SK-N-SH (cell line): ENCODE measurements at regions not wholly inside any gene's neighbourhood (a gene's known extent, or its start where the extent isn't known, plus 50 kb on each side); places are given as distances from the start of the nearest gene placed in this dataset.

Experiments
- CTCF ChIA-PET: fragments of 300-600, 350-600 bp; formaldehyde crosslinking; extraction: SDS; loops from one replicate; lab custom pipeline; 2021; lab: Yijun Ruan, JAX
- POLR2A ChIA-PET: fragments of 350-600 bp; sonication (Branson Sonifier 250); formaldehyde crosslinking; extraction: SDS; loops from one replicate; lab custom pipeline; 2020; ENCODE audit warnings: antibody characterized with exemption, inconsistent platforms; lab: Yijun Ruan, JAX
- DNase-seq: peaks from one replicate; pipeline ENCODE4 v3.0.0; 2012
- H2AFZ ChIP-seq: fragments of 200-600 bp; sonication (generic); 2 replicates; pipeline ENCODE4 v1.8.1; 2016; ENCODE audit warnings: antibody characterized with exemption, mild to moderate bottlenecking, low read depth
- H3F3A ChIP-seq: fragments of 200-600 bp; sonication (generic); replicated peaks from 2 replicates; pipeline ENCODE3; 2016; ENCODE audit warnings: antibody characterized with exemption, mild to moderate bottlenecking; ENCODE audit not compliant: insufficient read depth
- H3K27ac ChIP-seq, 2 experiments: fragments of 200-500 bp in 1 of 2; fragments of 200-600 bp in 1 of 2; sonication (Bioruptor generic) in 1 of 2; sonication (generic), shearing (Covaris generic) in 1 of 2; 2 replicates each; pipeline versions ENCODE4 v1.5.1 to v1.6.1; 2014 to 2016; ENCODE audit warnings: low read depth in 2 of 2, inconsistent platforms in 1 of 2, low read length in 1 of 2, mild to moderate bottlenecking in 1 of 2, mixed read lengths in 1 of 2
- H3K27me3 ChIP-seq: fragments of 200-600 bp; sonication (generic), shearing (Covaris generic); 2 replicates; pipeline ENCODE4 v1.6.1; 2016; ENCODE audit warnings: mixed run types; ENCODE audit not compliant: insufficient read depth
- H3K36me3 ChIP-seq, 2 experiments: fragments of 200-500 bp in 1 of 2; fragments of 200-600 bp in 1 of 2; sonication (Bioruptor generic) in 1 of 2; sonication (generic) in 1 of 2; replicated peaks in 1 of 2; 2 replicates each; pipeline versions ENCODE3 to v1.5.1; 2014 to 2016; ENCODE audit warnings: low read length in 1 of 2, mild to moderate bottlenecking in 1 of 2; ENCODE audit not compliant: insufficient read depth in 2 of 2, control insufficient read depth in 1 of 2
- H3K4me1 ChIP-seq, 2 experiments: fragments of 200-500 bp in 1 of 2; fragments of 200-600 bp in 1 of 2; sonication (Bioruptor generic) in 1 of 2; sonication (generic), shearing (Covaris generic) in 1 of 2; 2 replicates each; pipeline versions ENCODE4 v1.5.1 to v1.6.1; 2014 to 2016; ENCODE audit warnings: low read depth in 1 of 2, low read length in 1 of 2, mixed run types in 1 of 2; ENCODE audit not compliant: insufficient read depth in 2 of 2, control insufficient read depth in 1 of 2
- H3K4me2 ChIP-seq: fragments of 200-600 bp; sonication (generic), shearing (Covaris generic); 2 replicates; pipeline ENCODE4 v1.6.1; 2017; ENCODE audit warnings: mixed run types
- H3K4me3 ChIP-seq, 2 experiments: fragments of 200-500 bp in 1 of 2; fragments of 200-600 bp in 1 of 2; sonication (Bioruptor generic) in 1 of 2; sonication (generic), shearing (Covaris generic) in 1 of 2; 2 replicates each; pipeline versions ENCODE4 v1.5.1 to v1.8.1; 2014 to 2016; ENCODE audit warnings: low read depth in 2 of 2, inconsistent platforms in 1 of 2, low read length in 1 of 2, mild to moderate bottlenecking in 1 of 2, mixed read lengths in 1 of 2, moderate library complexity in 1 of 2
- H3K79me2 ChIP-seq: fragments of 200-600 bp; sonication (generic); 2 replicates; pipeline ENCODE4 v1.8.1; 2017; ENCODE audit warnings: mild to moderate bottlenecking; ENCODE audit not compliant: insufficient read depth
- H3K9ac ChIP-seq: fragments of 200-600 bp; sonication (generic); 2 replicates; pipeline ENCODE4 v1.6.1; 2017; ENCODE audit warnings: mixed run types
- H3K9me2 ChIP-seq: fragments of 200-600 bp; sonication (generic); 2 replicates; pipeline ENCODE4 v1.6.1; 2017; ENCODE audit warnings: mixed run types
- H3K9me3 ChIP-seq: fragments of 200-600 bp; sonication (generic); 2 replicates; pipeline ENCODE4 v1.6.1; 2017; ENCODE audit warnings: mixed run types, mild to moderate bottlenecking, moderate library complexity
- H4K20me1 ChIP-seq: fragments of 200-600 bp; sonication (generic); 2 replicates; pipeline ENCODE4 v1.6.1; 2017; ENCODE audit warnings: mild to moderate bottlenecking, mixed run types; ENCODE audit not compliant: insufficient read depth
- CHD2 ChIP-seq: fragments of 150-350 bp; IDR thresholded peaks from 2 replicates; pipeline ENCODE4 v1.6.1; 2018; ENCODE audit warnings: low read length; ENCODE audit not compliant: partially characterized antibody
- ELF1 ChIP-seq: IDR thresholded peaks from 2 replicates; pipeline ENCODE4 v1.4.0; 2012
- EP300 ChIP-seq, 2 experiments: IDR thresholded peaks; 2 replicates each; pipeline versions ENCODE4 v1.4.0 to v1.6.1; 2012; ENCODE audit warnings: borderline replicate concordance in 1 of 2, low read depth in 1 of 2, low read length in 1 of 2
- EZH2phosphoT487 ChIP-seq: fragments of 200-600 bp; sonication (generic); IDR thresholded peaks from 2 replicates; pipeline ENCODE4 v1.6.1; 2017; ENCODE audit warnings: low read depth, mixed run types, mild to moderate bottlenecking, antibody characterized with exemption, moderate library complexity, borderline replicate concordance
- FOSL2 ChIP-seq: IDR thresholded peaks from 2 replicates; pipeline ENCODE4 v1.4.0; 2012; ENCODE audit warnings: low read depth, mild to moderate bottlenecking, moderate library complexity, borderline replicate concordance
- FOXM1 ChIP-seq: IDR thresholded peaks from 2 replicates; pipeline ENCODE4 v1.4.0; 2012; ENCODE audit warnings: low read depth, mild to moderate bottlenecking
- GATA2 ChIP-seq: sonication (generic); formaldehyde crosslinking; IDR thresholded peaks from 2 replicates; pipeline ENCODE4 v1.5.0; 2020; ENCODE audit warnings: mild to moderate bottlenecking, missing genetic modification reagents
- NFIC ChIP-seq: IDR thresholded peaks from 2 replicates; pipeline ENCODE4 v1.4.0; 2012; ENCODE audit warnings: borderline replicate concordance
- RAD21 ChIP-seq: IDR thresholded peaks from 2 replicates; pipeline ENCODE4 v1.6.1; 2012; ENCODE audit warnings: mild to moderate bottlenecking, low read length
- RCOR1 ChIP-seq: fragments of 150-350 bp; IDR thresholded peaks from 2 replicates; pipeline ENCODE4 v1.6.1; 2017; ENCODE audit warnings: antibody characterized with exemption, low read length
- REST ChIP-seq: IDR thresholded peaks from 2 replicates; pipeline ENCODE4 v1.6.1; 2012; ENCODE audit warnings: mild to moderate bottlenecking, low read depth, low read length, moderate library complexity
- RXRA ChIP-seq: IDR thresholded peaks from 2 replicates; pipeline ENCODE4 v1.4.0; 2012; ENCODE audit warnings: low read depth, mild to moderate bottlenecking, borderline replicate concordance
- SIN3A ChIP-seq: IDR thresholded peaks from 2 replicates; pipeline ENCODE4 v1.6.1; 2012; ENCODE audit warnings: low read depth, mild to moderate bottlenecking, low read length, moderate library complexity, borderline replicate concordance
- SMC3 ChIP-seq: IDR thresholded peaks from 2 replicates; pipeline ENCODE4 v1.6.1; 2012; ENCODE audit warnings: low read depth, low read length, improper control_type of control experiment
- TEAD4 ChIP-seq: IDR thresholded peaks from 2 replicates; pipeline ENCODE4 v1.4.0; 2012; ENCODE audit warnings: mild to moderate bottlenecking, borderline replicate concordance; ENCODE audit not compliant: insufficient read depth
- USF2 ChIP-seq: fragments of 150-350 bp; IDR thresholded peaks from 2 replicates; pipeline ENCODE4 v1.6.1; 2017; ENCODE audit warnings: antibody characterized with exemption, low read length, low read depth, borderline replicate concordance
- YY1 ChIP-seq: IDR thresholded peaks from 2 replicates; pipeline ENCODE4 v1.4.0; 2012; ENCODE audit warnings: low read depth, mild to moderate bottlenecking
- WGBS: methylation state at CpG from one replicate; pipeline ENCODE4 v1.1.6; 2017; ENCODE audit warnings: low lambda C conversion rate; 5-methylcytosine and 5-hydroxymethylcytosine counted together
- TF ChIP-seq, protein P1 (sequence below): fragments of 150-350 bp; IDR thresholded peaks from 2 replicates; pipeline ENCODE4 v1.6.1; 2016; ENCODE audit warnings: mild to moderate bottlenecking, low read depth, low read length
- TF ChIP-seq, protein P2 (sequence below): fragments of 200-600 bp; sonication (generic); IDR thresholded peaks from 2 replicates; pipeline ENCODE4 v1.6.1; 2017; ENCODE audit warnings: antibody characterized with exemption, mild to moderate bottlenecking, moderate library complexity
- TF ChIP-seq, protein P3 (sequence below): IDR thresholded peaks from 2 replicates; pipeline ENCODE4 v1.4.0; 2012; ENCODE audit warnings: low read depth, borderline replicate concordance

DNA sequence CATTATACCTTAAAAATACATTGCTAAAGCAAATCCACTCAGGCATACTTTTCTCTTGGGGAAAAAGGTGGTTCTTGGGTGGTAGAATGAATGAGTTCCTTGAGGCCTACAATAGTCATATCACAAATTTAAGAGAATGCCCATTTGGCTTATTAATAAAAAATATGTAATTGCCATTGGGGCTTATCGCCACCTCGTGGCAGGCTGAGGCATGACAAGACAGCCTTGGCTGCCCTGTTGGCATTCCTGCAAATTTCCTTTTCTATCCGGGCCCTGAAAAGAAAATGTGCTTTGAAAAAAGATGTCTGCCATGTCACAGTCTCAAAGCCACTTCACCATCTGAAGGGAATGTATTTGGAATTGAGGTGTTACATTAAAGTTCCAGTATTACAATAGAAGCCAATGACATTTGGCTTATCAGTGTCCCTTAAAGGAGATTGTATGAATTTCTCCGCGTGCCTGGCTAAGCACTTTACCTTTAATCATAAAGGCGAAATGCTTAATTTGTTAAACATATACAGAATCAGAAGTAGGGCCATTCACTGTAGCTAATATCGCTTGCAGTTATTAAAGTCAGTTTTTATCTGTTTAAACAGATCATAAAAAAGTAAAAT, 188.3 kb upstream of the ZFP64 start:
- H2AFZ ChIP-seq = no peak overlapping the region
- POLR2A ChIA-PET = no interaction called here
- CTCF ChIA-PET = interaction anchor here (0.7 to 7.5 kb wide), 9 partner anchors 10 to 836 kb away, joined by 3 to 95 read pairs (median 3); no protein-coding TSS in a partner anchor

More for the DNA sequence above, 188.3 kb upstream of the ZFP64 start:
- Histone ChIP-seq H3K27ac (no peak overlapping the region), H3K4me2 (no peak overlapping the region), H3K4me1 (no peaks in the 10 kb centered on the region), H3K4me3 (no peak overlapping the region; a peak in 1 of 4 replicates), H4K20me1 (no peaks in the 10 kb centered on the region), H3K36me3 (no peaks in the 10 kb centered on the region), H3F3A (no peaks in the 10 kb centered on the region), H3K79me2 (no peaks in the 10 kb centered on the region), H3K27me3 (no peaks in the 10 kb centered on the region), H3K9me3 (no peaks in the 10 kb centered on the region), H3K9me2 (no peaks in the 10 kb centered on the region), H3K9ac (no peak overlapping the region)
- peak; percentile 42 for DNase-seq
- WGBS = 32% methylated on average over 7 of the region's 7 CpGs
- TF ChIP-seq FOSL2 = no peak
- TF ChIP-seq EP300 (IDR thresholded peaks at IDR 0.05; ENCODE audit: borderline replicate concordance in 1 of 2, low read depth in 1 of 2, low read length in 1 of 2) = no peak
- TF ChIP-seq, protein P1, sequence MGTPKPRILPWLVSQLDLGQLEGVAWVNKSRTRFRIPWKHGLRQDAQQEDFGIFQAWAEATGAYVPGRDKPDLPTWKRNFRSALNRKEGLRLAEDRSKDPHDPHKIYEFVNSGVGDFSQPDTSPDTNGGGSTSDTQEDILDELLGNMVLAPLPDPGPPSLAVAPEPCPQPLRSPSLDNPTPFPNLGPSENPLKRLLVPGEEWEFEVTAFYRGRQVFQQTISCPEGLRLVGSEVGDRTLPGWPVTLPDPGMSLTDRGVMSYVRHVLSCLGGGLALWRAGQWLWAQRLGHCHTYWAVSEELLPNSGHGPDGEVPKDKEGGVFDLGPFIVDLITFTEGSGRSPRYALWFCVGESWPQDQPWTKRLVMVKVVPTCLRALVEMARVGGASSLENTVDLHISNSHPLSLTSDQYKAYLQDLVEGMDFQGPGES = no peak
- TF ChIP-seq GATA2 = no peak
- no peak for TF ChIP-seq RCOR1
- TF ChIP-seq REST = no peak
- no peak for TF ChIP-seq RXRA
- TF ChIP-seq SMC3 = peak; percentile 80
- no peak for TF ChIP-seq EZH2phosphoT487
- no peak for TF ChIP-seq SIN3A
- no peak for TF ChIP-seq FOXM1
- TF ChIP-seq CHD2 = no peak
- no peak for TF ChIP-seq ELF1
- TF ChIP-seq USF2 = no peak
- no peak for TF ChIP-seq TEAD4
- TF ChIP-seq, protein P2, sequence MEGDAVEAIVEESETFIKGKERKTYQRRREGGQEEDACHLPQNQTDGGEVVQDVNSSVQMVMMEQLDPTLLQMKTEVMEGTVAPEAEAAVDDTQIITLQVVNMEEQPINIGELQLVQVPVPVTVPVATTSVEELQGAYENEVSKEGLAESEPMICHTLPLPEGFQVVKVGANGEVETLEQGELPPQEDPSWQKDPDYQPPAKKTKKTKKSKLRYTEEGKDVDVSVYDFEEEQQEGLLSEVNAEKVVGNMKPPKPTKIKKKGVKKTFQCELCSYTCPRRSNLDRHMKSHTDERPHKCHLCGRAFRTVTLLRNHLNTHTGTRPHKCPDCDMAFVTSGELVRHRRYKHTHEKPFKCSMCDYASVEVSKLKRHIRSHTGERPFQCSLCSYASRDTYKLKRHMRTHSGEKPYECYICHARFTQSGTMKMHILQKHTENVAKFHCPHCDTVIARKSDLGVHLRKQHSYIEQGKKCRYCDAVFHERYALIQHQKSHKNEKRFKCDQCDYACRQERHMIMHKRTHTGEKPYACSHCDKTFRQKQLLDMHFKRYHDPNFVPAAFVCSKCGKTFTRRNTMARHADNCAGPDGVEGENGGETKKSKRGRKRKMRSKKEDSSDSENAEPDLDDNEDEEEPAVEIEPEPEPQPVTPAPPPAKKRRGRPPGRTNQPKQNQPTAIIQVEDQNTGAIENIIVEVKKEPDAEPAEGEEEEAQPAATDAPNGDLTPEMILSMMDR = peak; percentile 92
- TF ChIP-seq, protein P3, sequence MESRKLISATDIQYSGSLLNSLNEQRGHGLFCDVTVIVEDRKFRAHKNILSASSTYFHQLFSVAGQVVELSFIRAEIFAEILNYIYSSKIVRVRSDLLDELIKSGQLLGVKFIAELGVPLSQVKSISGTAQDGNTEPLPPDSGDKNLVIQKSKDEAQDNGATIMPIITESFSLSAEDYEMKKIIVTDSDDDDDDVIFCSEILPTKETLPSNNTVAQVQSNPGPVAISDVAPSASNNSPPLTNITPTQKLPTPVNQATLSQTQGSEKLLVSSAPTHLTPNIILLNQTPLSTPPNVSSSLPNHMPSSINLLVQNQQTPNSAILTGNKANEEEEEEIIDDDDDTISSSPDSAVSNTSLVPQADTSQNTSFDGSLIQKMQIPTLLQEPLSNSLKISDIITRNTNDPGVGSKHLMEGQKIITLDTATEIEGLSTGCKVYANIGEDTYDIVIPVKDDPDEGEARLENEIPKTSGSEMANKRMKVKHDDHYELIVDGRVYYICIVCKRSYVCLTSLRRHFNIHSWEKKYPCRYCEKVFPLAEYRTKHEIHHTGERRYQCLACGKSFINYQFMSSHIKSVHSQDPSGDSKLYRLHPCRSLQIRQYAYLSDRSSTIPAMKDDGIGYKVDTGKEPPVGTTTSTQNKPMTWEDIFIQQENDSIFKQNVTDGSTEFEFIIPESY = no peak
- TF ChIP-seq YY1 = no peak
- no peak for TF ChIP-seq NFIC
- peak; percentile 79 for TF ChIP-seq RAD21
